HEK293 (cell line): ENCODE measurements at regions not wholly inside any gene's neighbourhood (a gene's known extent, or its start where the extent isn't known, plus 50 kb on each side); places are given as distances from the start of the nearest gene placed in this dataset.

Experiments used
- CTCF ChIA-PET: fragments of 350-600 bp; formaldehyde crosslinking; extraction: SDS; loops from one replicate; lab custom pipeline; 2021; ENCODE audit warnings: antibody characterized with exemption; lab: Yijun Ruan, JAX
- POLR2A ChIA-PET: fragments of 300-600 bp; formaldehyde crosslinking; extraction: SDS; loops from one replicate; lab custom pipeline; 2020; ENCODE audit warnings: antibody characterized with exemption, inconsistent platforms; lab: Yijun Ruan, JAX
- H3K27ac ChIP-seq: fragments of 200-500 bp; sonication (Bioruptor generic); 2 replicates; pipeline ENCODE4 v1.5.1; 2014; ENCODE audit warnings: low read depth, low read length, control low read depth, inconsistent platforms; ENCODE audit errors: extremely low read depth
- H3K36me3 ChIP-seq, 2 experiments: fragments of 200-500 bp in 1 of 2; sonication (Bioruptor generic) in 1 of 2; 1 replicate in 1 of 2; 2 replicates in 1 of 2; pipeline ENCODE4 v1.5.1; 2014 to 2017; ENCODE audit warnings: inconsistent platforms in 2 of 2, low read length in 2 of 2; ENCODE audit not compliant: control insufficient read depth in 2 of 2, insufficient read depth in 1 of 2
- H3K4me1 ChIP-seq: fragments of 200-500 bp; sonication (Bioruptor generic); 2 replicates; pipeline ENCODE4 v1.5.1; 2014; ENCODE audit warnings: mild to moderate bottlenecking, low read length, inconsistent platforms; ENCODE audit not compliant: control insufficient read depth, insufficient read depth
- H3K4me3 ChIP-seq: 2 replicates; pipeline ENCODE4 v1.5.1; 2011; ENCODE audit warnings: low read depth, mild to moderate bottlenecking, control low read depth, low read length, moderate library complexity
- H3K9me3 ChIP-seq: fragments of 200-500 bp; sonication (Bioruptor generic); 2 replicates; pipeline ENCODE4 v1.5.1; 2014; ENCODE audit warnings: low read depth, low read length, inconsistent platforms; ENCODE audit not compliant: control insufficient read depth, insufficient read depth
- AEBP2 ChIP-seq: fragments of 450-650 bp; formaldehyde crosslinking; IDR thresholded peaks from 2 replicates; pipeline ENCODE4 v1.5.1; 2016; ENCODE audit warnings: missing biosample characterization, missing genetic modification characterization, borderline replicate concordance
- BCL11A ChIP-seq: fragments of 450-650 bp; formaldehyde crosslinking; IDR thresholded peaks from 2 replicates; pipeline ENCODE4 v1.5.1; 2016; ENCODE audit warnings: low read depth, missing biosample characterization, missing genetic modification characterization
- BCL6B ChIP-seq: fragments of 450-650 bp; formaldehyde crosslinking; IDR thresholded peaks from 2 replicates; pipeline ENCODE4 v1.5.1; 2017; ENCODE audit warnings: missing biosample characterization, missing genetic modification characterization
- ELK4 ChIP-seq: IDR thresholded peaks from 2 replicates; pipeline ENCODE4 v1.6.1; 2011; ENCODE audit warnings: mild to moderate bottlenecking, low read depth, low read length, borderline replicate concordance
- ZBTB8A ChIP-seq: fragments of 450-650 bp; formaldehyde crosslinking; IDR thresholded peaks from 2 replicates; pipeline ENCODE4 v1.5.1; 2016; ENCODE audit warnings: missing biosample characterization, missing genetic modification characterization
- ZEB2 ChIP-seq: fragments of 450-650 bp; formaldehyde crosslinking; IDR thresholded peaks from 2 replicates; pipeline ENCODE4 v1.5.1; 2016; ENCODE audit warnings: missing biosample characterization, missing genetic modification characterization
- ZNF157 ChIP-seq: fragments of 450-650 bp; formaldehyde crosslinking; IDR thresholded peaks from 2 replicates; pipeline ENCODE4 v1.5.1; 2016; ENCODE audit warnings: missing biosample characterization, missing genetic modification characterization
- ZNF214 ChIP-seq: fragments of 450-650 bp; formaldehyde crosslinking; IDR thresholded peaks from 2 replicates; pipeline ENCODE4 v1.5.1; 2017; ENCODE audit warnings: missing biosample characterization, mild to moderate bottlenecking, missing genetic modification characterization, borderline replicate concordance
- ZNF239 ChIP-seq: fragments of 450-650 bp; formaldehyde crosslinking; IDR thresholded peaks from 2 replicates; pipeline ENCODE4 v1.5.1; 2016; ENCODE audit warnings: missing biosample characterization, missing genetic modification characterization
- ZNF398 ChIP-seq: fragments of 450-650 bp; formaldehyde crosslinking; IDR thresholded peaks from 2 replicates; pipeline ENCODE4 v1.5.1; 2017; ENCODE audit warnings: missing biosample characterization, missing genetic modification characterization
- ZNF423 ChIP-seq: fragments of 450-650 bp; formaldehyde crosslinking; IDR thresholded peaks from 2 replicates; pipeline ENCODE4 v1.5.1; 2016; ENCODE audit warnings: missing biosample characterization, missing genetic modification characterization
- ZNF433 ChIP-seq: fragments of 450-650 bp; formaldehyde crosslinking; IDR thresholded peaks from 2 replicates; pipeline ENCODE4 v1.5.1; 2016; ENCODE audit warnings: missing biosample characterization, missing genetic modification characterization, low read depth
- ZNF560 ChIP-seq: fragments of 450-650 bp; formaldehyde crosslinking; IDR thresholded peaks from 2 replicates; pipeline ENCODE4 v1.5.1; 2017; ENCODE audit warnings: missing biosample characterization, missing genetic modification characterization, borderline replicate concordance
- ZNF596 ChIP-seq: fragments of 450-650 bp; IDR thresholded peaks from 2 replicates; pipeline ENCODE4 v1.5.0; 2018; ENCODE audit warnings: missing biosample characterization, mild to moderate bottlenecking, missing genetic modification characterization, moderate library complexity
- ZNF629 ChIP-seq: fragments of 450-650 bp; formaldehyde crosslinking; IDR thresholded peaks from 2 replicates; pipeline ENCODE4 v1.5.1; 2017; ENCODE audit warnings: missing biosample characterization, missing genetic modification characterization
- ZNF677 ChIP-seq: fragments of 450-650 bp; IDR thresholded peaks from 2 replicates; pipeline ENCODE4 v1.5.0; 2018; ENCODE audit warnings: missing biosample characterization, mild to moderate bottlenecking, missing genetic modification characterization, moderate library complexity
- ZNF777 ChIP-seq: fragments of 450-650 bp; formaldehyde crosslinking; IDR thresholded peaks from 2 replicates; pipeline ENCODE4 v1.5.1; 2017; ENCODE audit warnings: missing biosample characterization, missing genetic modification characterization, borderline replicate concordance
- ZSCAN16 ChIP-seq: fragments of 450-650 bp; formaldehyde crosslinking; IDR thresholded peaks from 2 replicates; pipeline ENCODE4 v1.5.1; 2016; ENCODE audit warnings: missing biosample characterization, missing genetic modification characterization
- TF ChIP-seq, protein P1 (sequence below): fragments of 450-650 bp; formaldehyde crosslinking; IDR thresholded peaks from 2 replicates; pipeline ENCODE4 v1.5.0; 2017; ENCODE audit warnings: missing biosample characterization, missing genetic modification characterization, borderline replicate concordance
- TF ChIP-seq, protein P2 (sequence below): fragments of 450-650 bp; formaldehyde crosslinking; IDR thresholded peaks from 2 replicates; pipeline ENCODE4 v1.5.1; 2017; ENCODE audit warnings: missing biosample characterization, missing genetic modification characterization
- TF ChIP-seq, protein P3 (sequence below): fragments of 450-650 bp; formaldehyde crosslinking; IDR thresholded peaks from 2 replicates; pipeline ENCODE4 v1.5.1; 2017; ENCODE audit warnings: missing biosample characterization, missing genetic modification characterization
- TF ChIP-seq, protein P4 (sequence below): fragments of 450-650 bp; formaldehyde crosslinking; IDR thresholded peaks from 2 replicates; pipeline ENCODE4 v1.5.1; 2016; ENCODE audit warnings: missing biosample characterization, missing genetic modification characterization

GRCh38 chr5:117065161-117065560 lies 490.5 kb upstream of the SEMA6A start:
- POLR2A ChIA-PET = no interaction called here
- H3K4me3 ChIP-seq = no peak overlapping the region
- no peaks in the 10 kb centered on the region for H3K9me3 ChIP-seq
- CTCF ChIA-PET = no interaction called here
- peaks cover 4% of the 10 kb centered on the region; the same call in 1 of the 2 replicates for H3K4me1 ChIP-seq
- H3K27ac ChIP-seq = no peak overlapping the region
- no peaks in the 10 kb centered on the region for H3K36me3 ChIP-seq
- TF ChIP-seq ZNF560 = no peak
- no peak for TF ChIP-seq ZSCAN16
- TF ChIP-seq, protein P1, sequence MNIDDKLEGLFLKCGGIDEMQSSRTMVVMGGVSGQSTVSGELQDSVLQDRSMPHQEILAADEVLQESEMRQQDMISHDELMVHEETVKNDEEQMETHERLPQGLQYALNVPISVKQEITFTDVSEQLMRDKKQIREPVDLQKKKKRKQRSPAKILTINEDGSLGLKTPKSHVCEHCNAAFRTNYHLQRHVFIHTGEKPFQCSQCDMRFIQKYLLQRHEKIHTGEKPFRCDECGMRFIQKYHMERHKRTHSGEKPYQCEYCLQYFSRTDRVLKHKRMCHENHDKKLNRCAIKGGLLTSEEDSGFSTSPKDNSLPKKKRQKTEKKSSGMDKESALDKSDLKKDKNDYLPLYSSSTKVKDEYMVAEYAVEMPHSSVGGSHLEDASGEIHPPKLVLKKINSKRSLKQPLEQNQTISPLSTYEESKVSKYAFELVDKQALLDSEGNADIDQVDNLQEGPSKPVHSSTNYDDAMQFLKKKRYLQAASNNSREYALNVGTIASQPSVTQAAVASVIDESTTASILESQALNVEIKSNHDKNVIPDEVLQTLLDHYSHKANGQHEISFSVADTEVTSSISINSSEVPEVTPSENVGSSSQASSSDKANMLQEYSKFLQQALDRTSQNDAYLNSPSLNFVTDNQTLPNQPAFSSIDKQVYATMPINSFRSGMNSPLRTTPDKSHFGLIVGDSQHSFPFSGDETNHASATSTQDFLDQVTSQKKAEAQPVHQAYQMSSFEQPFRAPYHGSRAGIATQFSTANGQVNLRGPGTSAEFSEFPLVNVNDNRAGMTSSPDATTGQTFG = no peak
- TF ChIP-seq ZNF777 (tag by site-specific recombination) = no peak
- TF ChIP-seq ZNF239 (tag by site-specific recombination) = no peak
- TF ChIP-seq ZNF423 (tag by site-specific recombination) = no peak
- TF ChIP-seq BCL11A (tag by site-specific recombination) = no peak
- TF ChIP-seq ZNF677 = no peak
- TF ChIP-seq ZNF214 (tag by site-specific recombination) = no peak
- TF ChIP-seq, protein P2, sequence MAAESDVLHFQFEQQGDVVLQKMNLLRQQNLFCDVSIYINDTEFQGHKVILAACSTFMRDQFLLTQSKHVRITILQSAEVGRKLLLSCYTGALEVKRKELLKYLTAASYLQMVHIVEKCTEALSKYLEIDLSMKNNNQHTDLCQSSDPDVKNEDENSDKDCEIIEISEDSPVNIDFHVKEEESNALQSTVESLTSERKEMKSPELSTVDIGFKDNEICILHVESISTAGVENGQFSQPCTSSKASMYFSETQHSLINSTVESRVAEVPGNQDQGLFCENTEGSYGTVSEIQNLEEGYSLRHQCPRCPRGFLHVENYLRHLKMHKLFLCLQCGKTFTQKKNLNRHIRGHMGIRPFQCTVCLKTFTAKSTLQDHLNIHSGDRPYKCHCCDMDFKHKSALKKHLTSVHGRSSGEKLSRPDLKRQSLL (tag by site-specific recombination) = no peak
- TF ChIP-seq, protein P3, sequence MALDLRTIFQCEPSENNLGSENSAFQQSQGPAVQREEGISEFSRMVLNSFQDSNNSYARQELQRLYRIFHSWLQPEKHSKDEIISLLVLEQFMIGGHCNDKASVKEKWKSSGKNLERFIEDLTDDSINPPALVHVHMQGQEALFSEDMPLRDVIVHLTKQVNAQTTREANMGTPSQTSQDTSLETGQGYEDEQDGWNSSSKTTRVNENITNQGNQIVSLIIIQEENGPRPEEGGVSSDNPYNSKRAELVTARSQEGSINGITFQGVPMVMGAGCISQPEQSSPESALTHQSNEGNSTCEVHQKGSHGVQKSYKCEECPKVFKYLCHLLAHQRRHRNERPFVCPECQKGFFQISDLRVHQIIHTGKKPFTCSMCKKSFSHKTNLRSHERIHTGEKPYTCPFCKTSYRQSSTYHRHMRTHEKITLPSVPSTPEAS (tag by site-specific recombination) = no peak
- TF ChIP-seq ZEB2 (tag by site-specific recombination) = no peak
- no peak for TF ChIP-seq ZNF433 (tag by site-specific recombination)
- no peak for TF ChIP-seq ZNF596 (tag by site-specific recombination)
- no peak for TF ChIP-seq ZNF398
- TF ChIP-seq, protein P4, sequence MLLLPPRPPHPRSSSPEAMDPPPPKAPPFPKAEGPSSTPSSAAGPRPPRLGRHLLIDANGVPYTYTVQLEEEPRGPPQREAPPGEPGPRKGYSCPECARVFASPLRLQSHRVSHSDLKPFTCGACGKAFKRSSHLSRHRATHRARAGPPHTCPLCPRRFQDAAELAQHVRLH = no peak
- no peak for TF ChIP-seq ZNF157

DNA sequence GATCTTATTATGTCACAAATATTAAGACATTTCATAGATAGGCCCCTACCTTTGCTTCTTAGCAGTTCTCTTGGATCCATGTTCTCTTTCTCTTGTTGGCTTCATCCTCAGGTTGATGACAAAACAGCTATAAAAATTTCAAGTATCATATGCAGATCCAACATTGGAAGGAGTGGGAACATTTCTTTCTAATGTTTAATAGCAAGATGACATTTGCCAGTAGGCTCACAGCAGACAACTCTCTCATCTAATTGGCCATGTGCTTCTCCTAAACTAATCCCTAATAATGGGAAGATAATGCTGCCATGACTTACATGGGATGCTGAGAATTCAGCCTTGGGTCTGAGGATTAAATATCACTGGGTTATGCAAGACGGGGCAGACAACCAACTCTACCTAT lies 485.5 kb upstream of the SEMA6A start:
- no peak for TF ChIP-seq BCL6B (tag by site-specific recombination)
- TF ChIP-seq ZBTB8A (tag by site-specific recombination) = no peak
- no peak for TF ChIP-seq AEBP2
- no peak for TF ChIP-seq ELK4
- no peak for TF ChIP-seq ZNF629 (tag by site-specific recombination)
- TF ChIP-seq, protein P3 (tag by site-specific recombination) = no peak
- TF ChIP-seq, all 188 proteins: peak for 0
- Histone ChIP-seq H3K36me3 (no peaks in the 10 kb centered on the region), H3K4me3 (no peak overlapping the region), H3K27ac (no peak overlapping the region), H3K9me3 (no peaks in the 10 kb centered on the region), H3K4me1 (no peaks in the 10 kb centered on the region)
- POLR2A ChIA-PET = no interaction called here
- CTCF ChIA-PET = no interaction called here
